Panc1 (cell line): ENCODE measurements at regions not wholly inside any gene's neighbourhood (a gene's known extent, or its start where the extent isn't known, plus 50 kb on each side); places are given as distances from the start of the nearest gene placed in this dataset.

Experiments used
- CTCF ChIP-seq: fragments of 450-650 bp; IDR thresholded peaks from 2 replicates; pipeline ENCODE4 v1.5.1; 2017; ENCODE audit warnings: mild to moderate bottlenecking
- POLR2AphosphoS5 ChIP-seq: IDR thresholded peaks from 2 replicates; pipeline ENCODE4 v1.6.1; 2012; ENCODE audit warnings: mild to moderate bottlenecking, low read depth, low read length, moderate library complexity
- REST ChIP-seq, 2 experiments: IDR thresholded peaks; 2 replicates each; pipeline ENCODE4 v1.6.1; 2011 to 2012; ENCODE audit warnings: low read depth in 2 of 2, control low read depth in 1 of 2, low read length in 1 of 2, mild to moderate bottlenecking in 1 of 2, moderate library complexity in 1 of 2; ENCODE audit not compliant: insufficient read depth in 1 of 2
- SIN3A ChIP-seq: IDR thresholded peaks from 2 replicates; pipeline ENCODE4 v1.6.1; 2012; ENCODE audit warnings: low read depth, mild to moderate bottlenecking, low read length, moderate library complexity, borderline replicate concordance; ENCODE audit not compliant: insufficient read depth
- TCF7L2 ChIP-seq: IDR thresholded peaks from 2 replicates; pipeline ENCODE4 v1.6.1; 2011; ENCODE audit warnings: mild to moderate bottlenecking, low read depth, low read length, inconsistent platforms

GRCh38 chr10:33813415-33813814 is 478.9 kb upstream of the NRP1 start:
- TF ChIP-seq CTCF (no peak), POLR2AphosphoS5 (no peak), SIN3A (no peak), TCF7L2 (no peak), REST (IDR thresholded peaks at IDR 0.05; ENCODE audit: insufficient read depth in 1 of 2, low read depth in 2 of 2, low read length in 1 of 2) (no peak)
